Activated B cell treated with CpG ODN at 0.5 μM for 24 hours (primary cell): ENCODE measurements at regions not wholly inside any gene's neighbourhood (a gene's known extent, or its start where the extent isn't known, plus 50 kb on each side); places are given as distances from the start of the nearest gene placed in this dataset.

Source experiments
- ATAC-seq: fragments of 200-7000 bp; cut with Tn5 transposase; one replicate; pipeline ENCODE4 v1.10.0; 2021; ENCODE audit warnings: low read depth, mild to moderate bottlenecking, moderate library complexity
- CTCF ChIA-PET: fragments of 350-600 bp; sonication (Branson Sonifier 250); formaldehyde crosslinking; loops from one replicate; lab custom pipeline; 2021; ENCODE audit warnings: antibody characterized with exemption; lab: Charles Lee
- POLR2A ChIA-PET: fragments of 350-600 bp; sonication (Branson Sonifier 250); formaldehyde crosslinking; loops from one replicate; lab custom pipeline; 2021; ENCODE audit warnings: antibody characterized with exemption; lab: Charles Lee
- DNase-seq: peaks from one replicate; pipeline ENCODE4 v3.0.0; 2022
- H3K27ac Mint-ChIP-seq: one replicate; pipeline ENCODE4 v1.8.0; 2020; ENCODE audit warnings: mixed read lengths
- H3K27me3 Mint-ChIP-seq: one replicate; pipeline ENCODE4 v1.8.0; 2021; ENCODE audit warnings: mixed read lengths
- H3K36me3 Mint-ChIP-seq: one replicate; pipeline ENCODE4 v1.8.0; 2021; ENCODE audit warnings: low read depth, mixed read lengths
- H3K4me1 Mint-ChIP-seq: one replicate; pipeline ENCODE4 v1.8.0; 2021; ENCODE audit warnings: mixed read lengths
- H3K4me3 Mint-ChIP-seq: one replicate; pipeline ENCODE4 v1.8.0; 2020; ENCODE audit warnings: mild to moderate bottlenecking, mixed read lengths
- H3K9me3 Mint-ChIP-seq: one replicate; pipeline ENCODE4 v1.8.0; 2020; ENCODE audit warnings: mixed read lengths
- intact Hi-C: fragments of 100-400 bp; cut with micrococcal nuclease; formaldehyde crosslinking; loops from one replicate; pipeline ENCODE4 v1.15.1; 2024
- TF ChIP-seq, protein P1 (sequence below): fragments of 200-600 bp; IDR thresholded peaks from one replicate; pipeline ENCODE4 v1.8.0; 2022; ENCODE audit warnings: antibody characterized with exemption, mild to moderate bottlenecking

DNA sequence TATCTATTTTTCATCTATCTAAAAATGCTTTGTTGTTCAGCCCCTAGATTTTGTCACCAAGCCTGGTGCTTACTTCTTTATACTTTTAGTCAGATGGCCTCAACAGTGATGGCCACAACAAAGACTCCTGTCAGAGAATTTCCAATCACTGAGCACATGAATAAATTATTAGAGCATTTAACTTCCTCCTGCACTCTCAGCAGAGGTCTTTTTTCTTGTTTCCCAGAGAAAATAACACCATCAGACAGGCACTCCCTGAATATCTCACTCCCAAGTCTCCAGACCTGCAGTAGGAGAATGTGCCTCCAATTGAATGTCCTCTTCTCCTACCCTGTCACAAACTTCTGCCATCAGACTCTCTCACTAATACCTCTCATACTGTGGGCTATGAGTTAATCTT lies 616.0 kb upstream of the NR5A2 start:
- Mint-ChIP-seq H3K4me1 (peaks cover 24% of the 10 kb centered on the region), H3K36me3 (peaks cover 2% of the 10 kb centered on the region), H3K27me3 (no peaks in the 10 kb centered on the region), H3K4me3 (no peak overlapping the region), H3K27ac (no peak overlapping the region), H3K9me3 (peaks cover 10% of the 10 kb centered on the region)
- POLR2A ChIA-PET = no interaction called here
- intact Hi-C loops = loop anchor here (5.0 kb wide), 1 partner anchor 86 kb away; no protein-coding TSS in a partner anchor
- ATAC-seq (no peak), DNase-seq (no peak)
- TF ChIP-seq, protein P1, sequence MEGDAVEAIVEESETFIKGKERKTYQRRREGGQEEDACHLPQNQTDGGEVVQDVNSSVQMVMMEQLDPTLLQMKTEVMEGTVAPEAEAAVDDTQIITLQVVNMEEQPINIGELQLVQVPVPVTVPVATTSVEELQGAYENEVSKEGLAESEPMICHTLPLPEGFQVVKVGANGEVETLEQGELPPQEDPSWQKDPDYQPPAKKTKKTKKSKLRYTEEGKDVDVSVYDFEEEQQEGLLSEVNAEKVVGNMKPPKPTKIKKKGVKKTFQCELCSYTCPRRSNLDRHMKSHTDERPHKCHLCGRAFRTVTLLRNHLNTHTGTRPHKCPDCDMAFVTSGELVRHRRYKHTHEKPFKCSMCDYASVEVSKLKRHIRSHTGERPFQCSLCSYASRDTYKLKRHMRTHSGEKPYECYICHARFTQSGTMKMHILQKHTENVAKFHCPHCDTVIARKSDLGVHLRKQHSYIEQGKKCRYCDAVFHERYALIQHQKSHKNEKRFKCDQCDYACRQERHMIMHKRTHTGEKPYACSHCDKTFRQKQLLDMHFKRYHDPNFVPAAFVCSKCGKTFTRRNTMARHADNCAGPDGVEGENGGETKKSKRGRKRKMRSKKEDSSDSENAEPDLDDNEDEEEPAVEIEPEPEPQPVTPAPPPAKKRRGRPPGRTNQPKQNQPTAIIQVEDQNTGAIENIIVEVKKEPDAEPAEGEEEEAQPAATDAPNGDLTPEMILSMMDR = no peak
- CTCF ChIA-PET = no interaction called here

DNA sequence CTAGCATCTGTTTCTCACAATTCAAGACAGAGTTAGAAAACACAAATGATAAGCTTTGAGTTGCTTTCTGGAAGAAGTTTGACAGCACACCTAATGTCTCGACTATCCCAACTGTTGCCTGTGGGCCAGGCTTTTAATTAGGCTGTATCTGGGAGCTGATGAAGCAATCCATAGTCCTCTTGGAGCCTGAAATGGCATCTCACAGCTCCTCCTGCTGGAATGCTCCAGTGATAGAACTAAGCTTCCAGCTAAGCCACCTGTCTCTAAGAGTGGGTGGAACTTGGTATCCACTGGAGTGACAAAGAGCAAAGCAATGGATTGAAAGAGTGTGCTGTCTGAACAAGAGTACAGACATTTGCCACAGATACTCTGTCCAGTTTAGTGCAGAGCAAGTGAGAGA lies 605.3 kb upstream of the NR5A2 start:
- ChIA-PET CTCF (interaction anchor here (0.9 kb wide), 1 partner anchor 22 kb away, joined by 3 read pairs; no protein-coding TSS in a partner anchor), POLR2A (no interaction called here)
- intact Hi-C loops = no loop called here
- H3K27me3 Mint-ChIP-seq = no peaks in the 10 kb centered on the region
- H3K4me3 Mint-ChIP-seq = no peak overlapping the region
- H3K4me1 Mint-ChIP-seq = no peaks in the 10 kb centered on the region
- H3K9me3 Mint-ChIP-seq = peaks cover 10% of the 10 kb centered on the region
- H3K36me3 Mint-ChIP-seq = peaks cover 1% of the 10 kb centered on the region
- no peak overlapping the region for H3K27ac Mint-ChIP-seq
- ATAC-seq (no peak), DNase-seq (no peak)
- TF ChIP-seq, protein P1 = no peak

- ATAC-seq = no peak
- H3K27ac Mint-ChIP-seq = no peak overlapping the region
- TF ChIP-seq, protein P1 = no peak
- H3K9me3 Mint-ChIP-seq = peaks cover 3% of the 10 kb centered on the region
- DNase-seq = no peak
- no peaks in the 10 kb centered on the region for H3K4me1 Mint-ChIP-seq
- H3K27me3 Mint-ChIP-seq = no peaks in the 10 kb centered on the region
- POLR2A ChIA-PET = no interaction called here
- no peaks in the 10 kb centered on the region for H3K36me3 Mint-ChIP-seq
- CTCF ChIA-PET = no interaction called here
- no peak overlapping the region for H3K4me3 Mint-ChIP-seq
- intact Hi-C loops = no loop called here
These were observed 579.6 kb upstream of the NR5A2 start for GRCh38 chr1:199447906-199448305.

DNA sequence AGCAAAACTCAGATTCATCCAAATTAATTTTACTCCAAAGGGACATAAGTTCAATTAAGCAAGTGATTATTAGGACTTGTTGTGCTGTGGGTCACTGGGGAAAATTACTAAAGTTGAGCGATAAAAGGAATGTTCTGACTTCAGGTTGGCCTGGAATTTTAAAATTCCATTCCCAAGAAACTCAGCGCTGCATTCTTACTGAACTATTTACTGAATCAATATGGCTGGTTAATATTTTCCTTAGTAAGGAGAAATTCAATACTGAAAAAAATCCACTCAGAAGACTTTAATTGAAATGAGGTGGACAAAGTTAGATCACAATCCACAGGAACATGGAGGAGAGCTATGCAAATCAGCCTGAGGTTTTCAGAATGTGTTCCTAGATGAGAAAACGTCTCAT lies 578.9 kb upstream of the NR5A2 start:
- H3K36me3 Mint-ChIP-seq = no peaks in the 10 kb centered on the region
- H3K27ac Mint-ChIP-seq = no peak overlapping the region
- no peaks in the 10 kb centered on the region for H3K9me3 Mint-ChIP-seq
- DNase-seq (no peak), ATAC-seq (no peak)
- H3K4me3 Mint-ChIP-seq = no peak overlapping the region
- TF ChIP-seq, protein P1 = no peak
- intact Hi-C loops = no loop called here
- no peaks in the 10 kb centered on the region for H3K27me3 Mint-ChIP-seq
- POLR2A ChIA-PET = no interaction called here
- H3K4me1 Mint-ChIP-seq = no peaks in the 10 kb centered on the region
- CTCF ChIA-PET = no interaction called here

DNA sequence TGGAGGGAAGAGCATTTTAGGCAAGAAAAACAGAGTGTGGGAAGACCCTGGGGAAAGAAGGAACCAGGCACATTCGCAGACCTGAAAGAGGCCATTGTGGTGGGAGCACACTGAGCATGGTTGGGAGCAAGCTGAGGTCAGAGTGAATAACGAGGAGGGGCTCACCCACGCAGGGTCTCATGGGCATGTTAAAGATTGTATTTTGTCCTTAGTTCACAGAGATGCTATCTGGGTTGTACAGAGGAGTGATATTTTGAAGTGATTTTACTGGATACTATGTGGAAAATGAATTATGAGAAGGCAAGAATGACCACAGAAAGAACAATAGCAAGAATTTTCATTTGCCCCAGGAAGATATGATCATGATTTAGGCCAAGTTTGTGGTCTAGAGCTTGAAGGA lies 578.3 kb upstream of the NR5A2 start:
- no peak for DNase-seq
- no peak overlapping the region for H3K4me3 Mint-ChIP-seq
- H3K27me3 Mint-ChIP-seq = no peaks in the 10 kb centered on the region
- no peaks in the 10 kb centered on the region for H3K4me1 Mint-ChIP-seq
- ChIA-PET CTCF (no interaction called here), POLR2A (no interaction called here)
- H3K27ac Mint-ChIP-seq = no peak overlapping the region
- H3K9me3 Mint-ChIP-seq = no peaks in the 10 kb centered on the region
- no peaks in the 10 kb centered on the region for H3K36me3 Mint-ChIP-seq
- TF ChIP-seq, protein P1 = no peak
- no peak for ATAC-seq
- intact Hi-C loops = no loop called here
